ENCODE measurements at regions not wholly inside any gene's neighbourhood (a gene's known extent, or its start where the extent isn't known, plus 50 kb on each side); places are given as distances from the start of the nearest gene placed in this dataset.
A peak's percentile ranks its signal among the peaks of the same experiment; 100 is the strongest.

- Histone ChIP-seq H3K4me2 (ENCODE audit: low read depth, low read length) (no peak overlapping the region), H4K20me1 (ENCODE audit: insufficient read depth, low read length) (no peaks in the 10 kb centered on the region), H3K9me3 (ENCODE audit: low read length) (no peaks in the 10 kb centered on the region), H3K27me3 (ENCODE audit: control insufficient read depth in 1 of 2, insufficient read depth in 2 of 2, low read length in 2 of 2) (peaks cover 3 to 5% of the 10 kb centered on the region in 2 experiments; a peak in 3 of 5 replicates), H3K4me1 (ENCODE audit: insufficient read depth, low read length) (no peaks in the 10 kb centered on the region), H3K36me3 (replicated peaks in 1 of 2; ENCODE audit: control insufficient read depth in 1 of 2, insufficient read depth in 2 of 2, low read length in 2 of 2) (no peaks in the 10 kb centered on the region), H3K9ac (ENCODE audit: insufficient read depth, low read depth, low read length) (no peak overlapping the region), H3K4me3 (replicated peaks in 1 of 3; ENCODE audit: insufficient read depth in 1 of 3, low read depth in 2 of 3, low read length in 3 of 3) (no peak overlapping the region), H3K79me2 (ENCODE audit: insufficient read depth, low read length) (no peaks in the 10 kb centered on the region), H2AFZ (ENCODE audit: low read length) (no peak overlapping the region), H3K27ac (ENCODE audit: extremely low read length, insufficient read depth, low read length) (no peak overlapping the region)
- no peak for TF ChIP-seq SP1 (IDR thresholded peaks at IDR 0.05)
- TF ChIP-seq SP1 (CRISPR knock-in tag; IDR thresholded peaks at IDR 0.05): no peak
- CTCF ChIA-PET (ENCODE audit: low intra/inter-chr PET ratio, low total read pairs): no interaction called here
- FAIRE-seq (no peak), DNase-seq (ENCODE audit: low spot score) (no peak), ATAC-seq (no peak)
- 0% methylated on average over 2 of the region's 2 CpGs for WGBS (ENCODE audit: low lambda C conversion rate)
- in situ Hi-C loops (cut with HindIII; ENCODE audit: extremely low pct_ligation_motif_present, low pct_unique_long_range_greater_than_20kb) (no loop called here), intact Hi-C loops (cut with micrococcal nuclease; ENCODE audit: unreplicated experiment) (no loop called here)
- BruUV-seq (replicated peaks): no TSS peak
- POLR2A ChIA-PET: no interaction called here
These were observed 291.1 kb upstream of the SKOR2 start for GRCh38 chr18:47542551-47542950.

- H2AFZ ChIP-seq (ENCODE audit: low read length): no peak overlapping the region
- POLR2A ChIA-PET: no interaction called here
- H3K4me1 ChIP-seq (ENCODE audit: insufficient read depth, low read length): no peaks in the 10 kb centered on the region
- H3K27ac ChIP-seq (ENCODE audit: extremely low read length, insufficient read depth, low read length): no peak overlapping the region
- H4K20me1 ChIP-seq (ENCODE audit: insufficient read depth, low read length): no peaks in the 10 kb centered on the region
- no peaks in the 10 kb centered on the region for H3K9me3 ChIP-seq (ENCODE audit: low read length)
- no TSS peak for BruUV-seq (replicated peaks)
- no peaks in the 10 kb centered on the region for H3K36me3 ChIP-seq (replicated peaks in 1 of 2; ENCODE audit: control insufficient read depth in 1 of 2, insufficient read depth in 2 of 2, low read length in 2 of 2)
- H3K9ac ChIP-seq (ENCODE audit: insufficient read depth, low read depth, low read length): no peak overlapping the region
- H3K4me3 ChIP-seq (replicated peaks in 1 of 3; ENCODE audit: insufficient read depth in 1 of 3, low read depth in 2 of 3, low read length in 3 of 3): no peak overlapping the region
- intact Hi-C loops (cut with micrococcal nuclease; ENCODE audit: unreplicated experiment): no loop called here
- H3K4me2 ChIP-seq (ENCODE audit: low read depth, low read length): no peak overlapping the region
- WGBS (ENCODE audit: low lambda C conversion rate): 68% methylated on average over 22 of the region's 27 CpGs
- TF ChIP-seq ZNF740 (CRISPR knock-in tag; IDR thresholded peaks at IDR 0.05) (0 out of 2 replicates have a peak, but pooled peaks have one; percentile 48), ZNF263 (CRISPR knock-in tag; IDR thresholded peaks at IDR 0.05) (no peak)
- no peak for FAIRE-seq
- no peak for DNase-seq (ENCODE audit: low spot score)
- CTCF ChIA-PET (ENCODE audit: low intra/inter-chr PET ratio, low total read pairs): no interaction called here
- ATAC-seq: no peak
- H3K79me2 ChIP-seq (ENCODE audit: insufficient read depth, low read length): no peaks in the 10 kb centered on the region
- in situ Hi-C loops (cut with HindIII; ENCODE audit: extremely low pct_ligation_motif_present, low pct_unique_long_range_greater_than_20kb): no loop called here
- H3K27me3 ChIP-seq (ENCODE audit: control insufficient read depth in 1 of 2, insufficient read depth in 2 of 2, low read length in 2 of 2): no peaks in the 10 kb centered on the region; a peak in 1 of 5 replicates
These were observed 280.3 kb upstream of the SKOR2 start for GRCh38 chr18:47531717-47532116.
